NCI-H69 (cell line): ENCODE measurements at regions not wholly inside any gene's neighbourhood (a gene's known extent, or its start where the extent isn't known, plus 50 kb on each side); places are given as distances from the start of the nearest gene placed in this dataset.

ENCODE experiments used
- DNase-seq: peaks from one replicate; lab custom pipeline; 2025; lab: John Stamatoyannopoulos, UW

- DNase-seq, result no peak
Measured at GRCh38 chr12:59839514-59839913, 243.7 kb downstream of the SLC16A7 start.

- no peak for DNase-seq
Measured at GRCh38 chr12:59843260-59843843, 247.5 kb downstream of the SLC16A7 start.

GRCh38 chr12:59844750-59845149 lies 248.9 kb downstream of the SLC16A7 start:
- DNase-seq, result no peak

GRCh38 chr12:59845293-59845692 lies 249.5 kb downstream of the SLC16A7 start:
- DNase-seq, result no peak

GRCh38 chr12:59847127-59847526 lies 251.3 kb downstream of the SLC16A7 start:
- DNase-seq, result no peak

GRCh38 chr12:59850268-59850667 lies 254.4 kb downstream of the SLC16A7 start:
- no peak for DNase-seq

- no peak for DNase-seq
Measured at GRCh38 chr12:59858508-59859170, 262.8 kb downstream of the SLC16A7 start.

GRCh38 chr12:59859171-59859510 lies 263.3 kb downstream of the SLC16A7 start:
- no peak for DNase-seq

- no peak for DNase-seq
Measured at GRCh38 chr12:59861635-59862034, 265.8 kb downstream of the SLC16A7 start.

GRCh38 chr12:59867055-59867454 lies 271.2 kb downstream of the SLC16A7 start:
- no peak for DNase-seq

- no peak for DNase-seq
Measured at GRCh38 chr12:59867689-59868088, 271.9 kb downstream of the SLC16A7 start.

GRCh38 chr12:59871779-59872178 lies 275.9 kb downstream of the SLC16A7 start:
- DNase-seq, result no peak

GRCh38 chr12:59873136-59873535 lies 277.3 kb downstream of the SLC16A7 start:
- DNase-seq, result no peak

GRCh38 chr12:59874781-59875180 lies 279.0 kb downstream of the SLC16A7 start:
- no peak for DNase-seq

GRCh38 chr12:59886131-59886733 lies 290.4 kb downstream of the SLC16A7 start:
- no peak for DNase-seq

GRCh38 chr12:59887178-59887577 lies 291.3 kb downstream of the SLC16A7 start:
- DNase-seq, result no peak

GRCh38 chr12:59890896-59891579 lies 295.2 kb downstream of the SLC16A7 start:
- no peak for DNase-seq

GRCh38 chr12:59895166-59895775 lies 299.4 kb downstream of the SLC16A7 start:
- DNase-seq, result no peak

GRCh38 chr12:59904874-59905521 lies 309.2 kb downstream of the SLC16A7 start:
- DNase-seq, result no peak

- no peak for DNase-seq
Measured at GRCh38 chr12:59911516-59911915, 315.7 kb downstream of the SLC16A7 start.

- DNase-seq, result no peak
Measured at GRCh38 chr12:59916988-59917387, 321.2 kb downstream of the SLC16A7 start.

- DNase-seq, result no peak
Measured at GRCh38 chr12:59927032-59927431, 331.2 kb downstream of the SLC16A7 start.
